Upper lobe of left lung (tissue), 4 donors: ENCODE measurements at regions not wholly inside any gene's neighbourhood (a gene's known extent, or its start where the extent isn't known, plus 50 kb on each side); places are given as distances from the start of the nearest gene placed in this dataset.

Source experiments
- CTCF ChIP-seq, 6 experiments: fragments of 450-650 bp in 4 of 6; fragments of 200-600 bp in 2 of 6; sonication (generic) in 2 of 6; IDR thresholded peaks; one replicate each; pipeline ENCODE4 v1.5.1; 2016 to 2019; ENCODE audit warnings: antibody characterized with exemption in 6 of 6
- EP300 ChIP-seq, 4 donors: sonication (generic); formaldehyde crosslinking; IDR thresholded peaks; one replicate each; pipeline ENCODE4 v1.5.1; 2017; ENCODE audit warnings: antibody characterized with exemption in 4 of 4, control low read depth in 2 of 4
- POLR2A ChIP-seq, 4 donors: fragments of 450-650 bp; IDR thresholded peaks; one replicate each; pipeline ENCODE4 v1.5.1; 2016 to 2017; ENCODE audit warnings: antibody characterized with exemption in 4 of 4, mild to moderate bottlenecking in 2 of 4

- TF ChIP-seq CTCF (IDR thresholded peaks at IDR 0.05) (no peak), POLR2A (IDR thresholded peaks at IDR 0.05) (no peak), EP300 (IDR thresholded peaks at IDR 0.05) (no peak)
These were observed 49.9 kb upstream of the CASK start for GRCh38 chrX:41973208-41973607.
